GM18505 (cell line): ENCODE measurements at regions not wholly inside any gene's neighbourhood (a gene's known extent, or its start where the extent isn't known, plus 50 kb on each side); places are given as distances from the start of the nearest gene placed in this dataset.
"Not testable (repeated sequence)": the region's sequence is repeated elsewhere in the genome, so short reads cannot be mapped to it uniquely, and the experiment has no call there.

ENCODE experiments used
- ATAC-seq: cut with Tn5 transposase; IDR thresholded peaks from one replicate; pipeline ENCODE4 v1.9.1; 2021; ENCODE audit not compliant: unreplicated experiment
- POLR2A ChIP-seq: IDR thresholded peaks from 4 replicates; pipeline ENCODE4 v1.6.1; 2011; ENCODE audit warnings: borderline replicate concordance; ENCODE audit not compliant: insufficient read depth, insufficient read length; ENCODE audit errors: extremely low read depth

GRCh38 chrX:1111601-1112300 is 100.7 kb downstream of the CRLF2 start:
- TF ChIP-seq POLR2A: no peak
- ATAC-seq: no peak

GRCh38 chrX:1109580-1110119 is 102.8 kb downstream of the CRLF2 start:
- TF ChIP-seq POLR2A: no peak
- ATAC-seq: no peak

GRCh38 chrX:1108501-1109445 is 103.7 kb downstream of the CRLF2 start:
- no peak for ATAC-seq
- TF ChIP-seq POLR2A: no peak

GRCh38 chrX:1106478-1107210 is 105.8 kb downstream of the CRLF2 start:
- ATAC-seq: no peak
- no peak for TF ChIP-seq POLR2A

- no peak for TF ChIP-seq POLR2A
- no peak for ATAC-seq
Measured at GRCh38 chrX:1105671-1106419, 106.6 kb downstream of the CRLF2 start.

GRCh38 chrX:1105031-1105430 is 107.4 kb downstream of the CRLF2 start:
- not testable (repeated sequence) for ATAC-seq

GRCh38 chrX:1103360-1103759 is 109.1 kb downstream of the CRLF2 start:
- no peak for ATAC-seq
- TF ChIP-seq POLR2A: no peak

GRCh38 chrX:1102786-1103185 is 109.7 kb downstream of the CRLF2 start:
- no peak for TF ChIP-seq POLR2A
- ATAC-seq: no peak

GRCh38 chrX:1102221-1102620 is 110.2 kb downstream of the CRLF2 start:
- ATAC-seq: not testable (repeated sequence)

GRCh38 chrX:1099146-1099770 is 113.2 kb downstream of the CRLF2 start:
- no peak for TF ChIP-seq POLR2A
- ATAC-seq: no peak

GRCh38 chrX:1097328-1097727 is 115.1 kb downstream of the CRLF2 start:
- ATAC-seq: no peak

GRCh38 chrX:1094566-1095333 is 117.7 kb downstream of the CRLF2 start:
- ATAC-seq: no peak
- TF ChIP-seq POLR2A: no peak

More at GRCh38 chrX:1097328-1097727, 115.1 kb downstream of the CRLF2 start:
- TF ChIP-seq POLR2A: no peak
